ENCODE measurements at regions not wholly inside any gene's neighbourhood (a gene's known extent, or its start where the extent isn't known, plus 50 kb on each side); places are given as distances from the start of the nearest gene placed in this dataset.

DNA sequence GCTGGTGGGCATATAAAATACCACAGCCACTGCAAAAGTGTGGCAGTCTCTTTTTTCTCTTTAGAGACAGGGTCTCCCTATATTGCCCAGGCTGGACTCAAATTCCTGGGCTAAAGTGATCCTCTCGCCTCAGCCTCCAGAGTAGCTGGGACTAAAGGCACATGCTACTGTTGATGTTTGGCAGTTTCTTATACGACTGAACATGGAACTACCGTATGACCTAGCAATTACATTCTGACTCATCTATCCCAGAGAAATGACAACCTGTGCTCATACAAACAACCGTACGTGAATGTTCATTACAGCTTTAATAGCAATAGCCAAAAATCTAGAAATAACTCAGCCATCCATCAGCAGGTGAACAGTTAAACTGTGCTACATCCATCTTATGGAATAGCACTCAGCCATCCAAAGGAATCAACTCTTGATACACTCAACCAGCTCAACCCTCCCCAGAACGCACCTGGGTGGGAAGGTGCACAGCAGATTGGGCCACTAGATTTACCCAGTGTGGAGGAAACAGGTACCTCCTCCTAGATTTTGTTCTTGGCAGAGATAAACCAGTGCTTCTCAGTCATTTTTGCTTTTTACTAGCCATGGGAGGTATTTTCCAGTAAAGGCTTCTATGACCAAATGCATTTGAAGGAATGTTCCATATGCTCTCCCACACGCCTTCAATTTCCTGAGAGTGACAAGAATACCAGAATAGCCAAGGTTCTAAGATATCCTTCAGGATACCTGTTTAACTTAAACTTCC, 130.5 kb downstream of the MED15 start:
- H3K4me3 Mint-ChIP-seq, result no peak overlapping the region
- no peaks in the 10 kb centered on the region for H3K4me1 Mint-ChIP-seq
- peaks cover 2% of the 10 kb centered on the region for H3K36me3 Mint-ChIP-seq
- peaks cover 12% of the 10 kb centered on the region for H3K27me3 Mint-ChIP-seq
- H3K27ac Mint-ChIP-seq, result no peak overlapping the region
- H3K9me3 Mint-ChIP-seq, result peaks cover 4 to 6% (median 4%) of the 10 kb centered on the region in 3 donors

GRCh38 chr22:20638507-20638870, 131.1 kb downstream of the MED15 start:
- Mint-ChIP-seq H3K36me3 (peaks cover 2% of the 10 kb centered on the region), H3K27ac (no peak overlapping the region), H3K4me1 (no peaks in the 10 kb centered on the region), H3K27me3 (peaks cover 12% of the 10 kb centered on the region), H3K9me3 (peaks cover 4 to 6% (median 4%) of the 10 kb centered on the region in 3 donors), H3K4me3 (no peak overlapping the region)

GRCh38 chr22:20639343-20639742, 131.9 kb downstream of the MED15 start:
- Mint-ChIP-seq H3K36me3 (peaks cover 2% of the 10 kb centered on the region), H3K4me1 (no peaks in the 10 kb centered on the region), H3K27ac (no peak overlapping the region), H3K27me3 (peaks cover 12% of the 10 kb centered on the region), H3K4me3 (no peak overlapping the region), H3K9me3 (peaks cover 4 to 6% (median 4%) of the 10 kb centered on the region in 3 donors)

GRCh38 chr22:20639750-20640149, 132.3 kb downstream of the MED15 start:
- Mint-ChIP-seq H3K27ac (no peak overlapping the region), H3K4me1 (no peaks in the 10 kb centered on the region), H3K9me3 (peaks cover 4 to 6% (median 4%) of the 10 kb centered on the region in 3 donors), H3K27me3 (peaks cover 12% of the 10 kb centered on the region), H3K4me3 (no peak overlapping the region), H3K36me3 (peaks cover 2% of the 10 kb centered on the region)

GRCh38 chr22:20641198-20641892, 132.6 kb upstream of the SERPIND1 start:
- H3K27me3 Mint-ChIP-seq, result peaks cover 7% of the 10 kb centered on the region
- H3K27ac Mint-ChIP-seq, result no peak overlapping the region
- H3K9me3 Mint-ChIP-seq, result peaks cover 4 to 6% (median 4%) of the 10 kb centered on the region in 3 donors
- peaks cover 5% of the 10 kb centered on the region for H3K36me3 Mint-ChIP-seq
- no peak overlapping the region for H3K4me3 Mint-ChIP-seq
- no peaks in the 10 kb centered on the region for H3K4me1 Mint-ChIP-seq

DNA sequence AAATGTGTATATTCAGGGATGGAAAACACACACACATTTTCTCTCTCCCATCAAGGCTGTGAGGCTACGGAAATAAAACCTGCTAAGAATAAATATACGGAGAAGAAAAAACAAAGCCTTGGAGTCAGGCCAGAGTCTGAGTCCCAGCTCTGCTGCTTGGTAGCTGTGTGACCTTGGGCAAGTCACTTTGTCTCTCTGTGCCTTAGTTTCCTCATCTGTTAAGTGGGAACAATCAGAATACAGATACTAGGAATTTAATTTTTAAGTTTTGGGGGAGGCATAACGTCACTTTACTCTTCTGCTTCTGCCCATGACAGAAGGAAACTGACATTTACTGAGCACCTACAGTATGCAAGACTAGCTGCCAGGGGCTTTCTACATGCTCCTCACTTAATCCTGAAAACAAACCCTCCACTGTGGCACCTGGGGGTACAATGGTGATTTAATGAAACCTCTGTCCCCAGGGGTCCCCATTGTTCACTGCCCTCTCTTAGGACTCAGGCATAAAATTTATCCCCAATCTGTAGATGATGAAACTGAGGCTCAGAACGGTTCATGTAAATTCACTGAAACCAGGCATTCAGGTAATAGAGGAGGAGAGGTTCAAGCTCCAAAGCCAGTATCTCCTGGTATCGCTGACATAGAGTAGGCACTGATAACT, 131.9 kb upstream of the SERPIND1 start:
- Mint-ChIP-seq H3K4me3 (no peak overlapping the region), H3K36me3 (peaks cover 5% of the 10 kb centered on the region), H3K9me3 (peaks cover 4 to 6% (median 4%) of the 10 kb centered on the region in 3 donors), H3K27me3 (peaks cover 6% of the 10 kb centered on the region), H3K27ac (no peak overlapping the region), H3K4me1 (no peaks in the 10 kb centered on the region)

- Mint-ChIP-seq H3K4me1 (no peaks in the 10 kb centered on the region), H3K4me3 (no peak overlapping the region), H3K27me3 (peaks cover 6% of the 10 kb centered on the region), H3K27ac (no peak overlapping the region), H3K9me3 (peaks cover 4 to 6% (median 4%) of the 10 kb centered on the region in 3 donors), H3K36me3 (peaks cover 5% of the 10 kb centered on the region)
Measured at GRCh38 chr22:20642668-20643179, 131.2 kb upstream of the SERPIND1 start.

DNA sequence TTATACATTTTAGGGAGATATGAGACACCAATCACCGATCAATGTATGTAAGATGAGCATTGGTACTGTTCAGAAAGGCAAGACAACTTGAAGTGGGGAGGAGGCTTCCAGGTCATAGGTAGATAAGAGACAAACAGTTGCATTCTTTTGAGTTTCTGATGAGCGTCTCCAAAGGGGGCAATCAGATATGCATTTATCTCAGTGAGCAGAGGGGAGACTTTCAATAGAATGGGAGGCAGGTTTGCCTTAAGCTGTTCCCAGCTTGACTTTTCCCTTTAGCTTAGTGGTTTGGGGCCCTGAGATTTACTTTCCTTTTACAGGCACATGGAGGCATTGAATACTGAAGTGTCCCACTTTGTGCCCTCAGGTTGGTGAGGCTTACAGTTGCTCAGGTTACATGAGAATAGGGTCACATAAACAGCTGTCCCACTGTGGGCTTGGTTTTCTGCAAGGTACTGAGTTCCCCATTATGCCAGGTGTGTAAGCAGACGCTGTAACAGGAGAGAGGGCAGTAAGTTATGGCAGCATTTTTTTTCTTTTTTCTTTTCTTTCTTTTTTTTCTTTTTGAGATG, 129.8 kb upstream of the SERPIND1 start:
- no peak overlapping the region for H3K4me3 Mint-ChIP-seq
- no peak overlapping the region for H3K27ac Mint-ChIP-seq
- peaks cover 4 to 6% (median 4%) of the 10 kb centered on the region in 3 donors for H3K9me3 Mint-ChIP-seq
- peaks cover 5% of the 10 kb centered on the region for H3K36me3 Mint-ChIP-seq
- no peaks in the 10 kb centered on the region for H3K4me1 Mint-ChIP-seq
- H3K27me3 Mint-ChIP-seq, result peaks cover 2% of the 10 kb centered on the region

GRCh38 chr22:20645954-20646353, 128.0 kb upstream of the SERPIND1 start:
- no peak overlapping the region for H3K27ac Mint-ChIP-seq
- H3K4me1 Mint-ChIP-seq, result no peaks in the 10 kb centered on the region
- H3K36me3 Mint-ChIP-seq, result peaks cover 3% of the 10 kb centered on the region
- H3K9me3 Mint-ChIP-seq, result no peaks in the 10 kb centered on the region
- H3K4me3 Mint-ChIP-seq, result no peak overlapping the region
- peaks cover 2% of the 10 kb centered on the region for H3K27me3 Mint-ChIP-seq

DNA sequence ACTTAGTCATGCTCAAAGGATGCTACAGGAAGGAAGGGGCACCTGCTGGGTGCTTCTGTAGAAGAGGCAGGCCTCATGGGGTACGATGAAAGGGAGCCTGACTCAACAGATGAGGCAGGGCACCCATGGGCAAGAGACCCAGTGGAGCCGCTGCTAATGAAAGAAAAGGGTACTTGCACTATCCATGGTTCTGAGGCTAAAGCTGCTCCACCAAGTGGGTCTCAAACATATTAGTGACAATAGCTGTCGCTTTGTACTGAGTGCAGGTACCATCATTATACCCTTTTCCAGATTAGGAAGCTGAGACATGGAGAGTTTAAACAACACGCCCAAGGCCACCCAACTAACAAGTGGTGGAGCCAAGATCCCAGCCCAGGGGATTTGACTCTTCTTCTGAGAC, 127.5 kb upstream of the SERPIND1 start:
- Mint-ChIP-seq H3K4me3 (no peak overlapping the region), H3K36me3 (peaks cover 3% of the 10 kb centered on the region), H3K27ac (no peak overlapping the region), H3K4me1 (no peaks in the 10 kb centered on the region), H3K9me3 (no peaks in the 10 kb centered on the region), H3K27me3 (peaks cover 2% of the 10 kb centered on the region)

DNA sequence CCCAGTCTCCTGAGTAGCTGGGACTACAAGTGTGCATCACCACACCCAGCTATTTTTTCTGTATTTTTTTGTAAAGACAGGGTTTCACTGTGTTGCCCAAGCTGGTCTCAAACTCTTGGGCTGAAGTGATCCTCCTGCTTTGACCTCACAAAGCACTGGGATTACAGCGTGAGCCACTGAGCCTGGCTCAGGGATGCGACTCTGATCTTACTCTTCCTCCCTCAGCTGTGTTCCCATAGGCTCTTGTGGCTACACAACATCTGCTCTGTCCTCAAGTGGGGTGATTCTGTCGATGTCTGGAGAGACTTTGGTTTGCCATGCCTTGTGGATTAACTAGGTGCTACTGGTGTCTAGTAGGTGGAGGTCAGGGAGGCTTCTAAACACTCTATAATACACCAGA, 127.0 kb upstream of the SERPIND1 start:
- Mint-ChIP-seq H3K27ac (no peak overlapping the region), H3K4me1 (no peaks in the 10 kb centered on the region), H3K36me3 (peaks cover 3% of the 10 kb centered on the region), H3K4me3 (no peak overlapping the region), H3K27me3 (peaks cover 2% of the 10 kb centered on the region), H3K9me3 (no peaks in the 10 kb centered on the region)

- no peaks in the 10 kb centered on the region for H3K9me3 Mint-ChIP-seq
- H3K36me3 Mint-ChIP-seq, result peaks cover 3% of the 10 kb centered on the region
- H3K4me1 Mint-ChIP-seq, result no peaks in the 10 kb centered on the region
- no peak overlapping the region for H3K27ac Mint-ChIP-seq
- H3K27me3 Mint-ChIP-seq, result peaks cover 2% of the 10 kb centered on the region
- H3K4me3 Mint-ChIP-seq, result no peak overlapping the region
Measured at GRCh38 chr22:20647586-20648305, 126.2 kb upstream of the SERPIND1 start.

DNA sequence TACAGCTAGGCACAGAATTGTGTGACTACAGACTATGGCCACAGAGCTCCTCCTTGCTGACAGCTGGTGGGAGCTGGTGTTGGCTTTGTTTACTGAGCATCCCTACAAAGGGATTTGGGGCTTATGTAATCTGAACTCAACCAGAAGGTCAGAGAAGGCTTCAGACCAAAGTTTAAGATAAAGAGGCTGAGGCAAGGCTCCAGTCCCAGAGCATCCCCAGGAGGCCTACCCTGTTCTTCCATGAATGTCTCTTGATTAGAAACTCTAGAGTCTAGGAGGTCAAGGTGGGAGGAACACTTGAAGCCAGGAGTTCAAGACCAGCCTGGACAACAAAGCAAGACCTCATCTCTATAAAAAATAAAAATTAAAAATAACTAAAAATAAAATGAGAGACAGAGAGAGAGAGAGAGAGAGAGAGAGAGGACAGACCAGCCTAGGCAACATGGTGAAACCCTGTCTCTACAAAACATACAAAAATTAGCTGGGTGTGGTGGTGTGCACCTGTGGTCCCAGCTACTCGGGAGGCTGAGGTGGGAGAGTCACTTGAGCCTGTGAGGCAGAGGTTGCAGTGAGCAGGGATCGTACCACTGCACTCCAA, 125.5 kb upstream of the SERPIND1 start:
- Mint-ChIP-seq H3K36me3 (peaks cover 3% of the 10 kb centered on the region), H3K4me1 (no peaks in the 10 kb centered on the region), H3K9me3 (no peaks in the 10 kb centered on the region), H3K4me3 (no peak overlapping the region), H3K27ac (no peak overlapping the region), H3K27me3 (peaks cover 2% of the 10 kb centered on the region)
